HG03521 (cell line): ENCODE measurements at regions not wholly inside any gene's neighbourhood (a gene's known extent, or its start where the extent isn't known, plus 50 kb on each side); places are given as distances from the start of the nearest gene placed in this dataset.

Experiments
- ATAC-seq: cut with Tn5 transposase; IDR thresholded peaks from one replicate; pipeline ENCODE4 v1.9.1; 2021; ENCODE audit warnings: mild to moderate bottlenecking, moderate library complexity; ENCODE audit not compliant: unreplicated experiment

GRCh38 chr22:47686594-47687345 is 924.3 kb downstream of the TBC1D22A start:
- ATAC-seq, result no peak

DNA sequence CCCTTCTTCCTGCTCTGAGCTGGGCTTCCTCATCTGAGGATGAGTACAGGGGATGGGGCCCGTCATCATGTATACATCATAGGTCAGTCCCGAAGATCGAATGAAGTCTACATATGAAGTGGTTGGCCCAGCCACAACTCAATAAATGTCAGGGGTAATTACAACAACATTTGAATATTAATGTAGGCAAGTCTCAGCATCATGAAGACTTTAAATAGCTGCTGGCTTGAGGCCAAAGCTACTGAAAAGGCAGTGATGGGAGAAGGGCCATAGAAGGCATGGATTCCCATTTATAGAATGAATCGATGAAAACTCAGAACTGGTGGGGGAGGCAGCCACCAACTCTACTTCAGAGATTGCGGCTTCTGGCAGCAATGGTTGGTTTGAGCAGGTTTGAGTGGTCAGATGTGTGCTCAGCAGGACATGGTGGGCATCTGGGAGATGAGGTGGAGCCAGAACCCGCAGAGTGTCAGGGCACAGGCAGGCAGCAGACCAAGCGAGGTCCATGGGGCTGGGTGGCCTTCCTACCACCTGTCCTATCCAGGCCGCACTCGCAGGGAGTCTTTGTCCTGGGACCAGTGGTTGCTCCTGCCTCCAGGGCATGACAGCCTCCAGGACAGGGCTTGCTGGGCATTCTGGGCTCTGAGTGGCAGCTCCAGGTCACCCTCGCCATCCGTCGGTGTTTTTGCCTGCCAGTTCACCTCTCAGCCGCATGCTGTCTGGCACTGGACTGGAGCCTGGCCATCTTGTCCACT is 919.1 kb downstream of the TBC1D22A start:
- no peak for ATAC-seq

GRCh38 chr22:47678636-47679287 is 916.3 kb downstream of the TBC1D22A start:
- no peak for ATAC-seq

- no peak for ATAC-seq
These were observed 915.6 kb downstream of the TBC1D22A start for GRCh38 chr22:47678048-47678447.

GRCh38 chr22:47676685-47677084 is 914.2 kb downstream of the TBC1D22A start:
- ATAC-seq, result no peak

- ATAC-seq, result no peak
These were observed 912.1 kb downstream of the TBC1D22A start for GRCh38 chr22:47674600-47674999.

DNA sequence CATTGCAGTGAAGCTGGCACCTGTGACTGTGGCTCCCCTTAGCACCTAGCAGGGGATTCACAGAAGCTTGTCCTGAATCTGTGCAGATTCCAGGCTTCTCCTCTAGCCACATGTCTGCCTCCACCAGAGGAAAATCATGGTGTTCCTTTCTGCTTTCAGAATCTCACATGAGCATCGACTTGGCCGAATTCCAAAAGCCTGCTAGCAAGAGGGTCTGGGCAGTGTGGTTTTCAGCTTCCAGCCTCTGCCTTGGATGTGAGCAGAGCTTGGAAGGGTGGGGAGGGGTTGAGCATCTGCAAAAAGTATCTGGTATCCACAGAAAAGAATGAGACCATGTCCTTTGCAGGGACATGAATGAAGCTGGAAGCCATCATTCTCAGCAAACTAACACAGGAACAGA is 911.1 kb downstream of the TBC1D22A start:
- no peak for ATAC-seq

GRCh38 chr22:47672526-47672925 is 910.1 kb downstream of the TBC1D22A start:
- no peak for ATAC-seq

DNA sequence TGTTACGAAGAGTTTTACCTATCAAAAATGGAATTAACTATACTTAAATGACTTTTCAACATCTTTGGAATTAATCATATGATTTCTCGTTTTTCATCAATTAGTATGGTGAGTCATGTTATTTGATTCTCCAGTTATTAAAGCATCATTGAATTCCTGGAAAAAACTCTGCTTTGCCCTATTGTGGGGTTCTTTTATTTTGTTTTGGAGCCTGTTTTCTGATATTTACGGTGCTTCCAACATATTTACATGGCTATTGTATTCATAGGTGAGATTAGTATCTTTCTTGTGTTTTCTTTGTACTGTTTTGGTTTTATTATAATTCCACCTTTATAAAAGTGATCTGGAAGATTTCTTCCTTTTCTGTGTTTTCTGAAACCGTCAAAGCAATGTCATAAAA is 902.7 kb downstream of the TBC1D22A start:
- no peak for ATAC-seq

DNA sequence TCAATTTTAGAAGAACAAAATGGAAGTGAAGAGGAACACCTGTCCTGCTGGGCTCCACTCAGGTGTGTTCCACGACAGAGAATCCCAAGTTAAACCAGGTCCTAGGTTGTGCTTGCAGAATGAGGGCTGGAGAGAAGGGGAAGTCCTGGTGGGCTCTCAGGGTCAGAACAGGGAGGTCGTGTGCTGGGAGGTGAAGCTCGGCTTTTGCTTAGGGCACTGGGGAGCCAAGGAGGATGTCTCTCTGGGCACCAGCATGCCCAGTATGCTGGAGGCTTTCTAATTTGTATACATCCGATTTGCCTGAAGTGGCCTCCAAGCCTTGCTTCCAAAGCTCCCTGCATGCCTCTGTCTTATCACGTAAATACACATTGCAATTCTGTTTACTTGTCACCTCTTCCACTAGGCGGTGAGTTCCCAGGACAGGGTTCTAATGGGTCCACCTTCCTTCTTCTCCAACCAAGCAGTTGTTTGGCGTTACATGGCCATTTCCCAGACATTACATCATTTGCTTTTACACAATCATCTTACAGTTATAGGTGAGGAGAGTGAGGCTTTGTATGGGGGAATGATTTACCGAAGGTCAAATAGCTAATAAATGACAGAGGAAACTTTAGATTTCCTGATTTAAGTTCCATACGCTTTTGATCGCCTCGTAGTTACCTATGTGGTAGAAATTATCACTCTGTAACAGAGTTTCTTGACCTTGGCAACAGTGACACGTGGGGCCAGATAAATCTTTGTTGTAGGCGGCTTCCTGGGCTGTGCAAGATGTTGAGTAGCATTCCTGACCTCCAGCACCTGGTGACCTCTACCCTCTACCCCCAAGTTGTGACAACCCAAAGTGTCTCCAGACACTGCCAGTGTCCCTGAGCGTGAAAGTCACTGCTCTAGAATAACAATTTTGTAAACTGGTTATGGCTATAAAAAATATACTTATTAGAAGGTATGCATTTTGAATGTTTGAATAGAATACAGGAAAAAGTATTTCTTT is 901.5 kb downstream of the TBC1D22A start:
- ATAC-seq, result no peak

- no peak for ATAC-seq
These were observed 897.2 kb downstream of the TBC1D22A start for GRCh38 chr22:47659467-47660223.

- no peak for ATAC-seq
These were observed 895.7 kb downstream of the TBC1D22A start for GRCh38 chr22:47658182-47658581.

DNA sequence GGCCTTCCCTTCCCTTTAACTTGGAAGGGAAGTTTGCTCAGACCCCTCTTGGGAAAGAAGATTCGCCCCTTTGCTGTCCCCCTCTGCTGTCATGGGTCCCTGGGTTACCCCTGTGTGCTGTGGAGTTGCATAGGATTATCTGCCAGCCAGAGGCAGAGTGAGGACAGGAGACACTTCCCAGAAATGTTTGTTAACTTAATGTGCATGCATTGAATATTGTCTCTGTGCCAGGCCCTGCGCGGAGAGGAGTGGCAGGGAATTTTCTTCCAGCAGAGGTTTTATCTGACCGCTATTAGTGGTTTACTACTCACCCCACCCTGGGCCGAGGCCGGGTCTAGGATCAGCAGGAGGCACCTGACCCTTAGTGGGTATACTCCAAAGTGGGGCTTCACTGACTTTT is 894.8 kb downstream of the TBC1D22A start:
- no peak for ATAC-seq

GRCh38 chr22:47656806-47657205 is 894.4 kb downstream of the TBC1D22A start:
- ATAC-seq, result no peak

DNA sequence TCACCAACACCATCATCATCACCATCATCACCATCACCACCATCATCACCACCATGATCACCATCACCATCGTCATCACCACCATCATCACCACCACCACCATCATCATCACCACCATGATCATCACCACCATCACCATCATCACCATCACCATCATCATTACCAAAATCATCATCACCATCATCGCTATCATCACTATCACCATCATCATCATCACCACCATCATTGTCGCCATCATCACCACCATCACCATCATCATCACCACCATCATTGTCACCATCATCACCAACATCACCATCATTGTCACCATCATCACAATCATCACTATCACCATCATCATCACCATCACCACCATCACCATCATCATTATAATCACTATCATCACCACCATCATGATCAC is 893.5 kb downstream of the TBC1D22A start:
- ATAC-seq, result no peak

DNA sequence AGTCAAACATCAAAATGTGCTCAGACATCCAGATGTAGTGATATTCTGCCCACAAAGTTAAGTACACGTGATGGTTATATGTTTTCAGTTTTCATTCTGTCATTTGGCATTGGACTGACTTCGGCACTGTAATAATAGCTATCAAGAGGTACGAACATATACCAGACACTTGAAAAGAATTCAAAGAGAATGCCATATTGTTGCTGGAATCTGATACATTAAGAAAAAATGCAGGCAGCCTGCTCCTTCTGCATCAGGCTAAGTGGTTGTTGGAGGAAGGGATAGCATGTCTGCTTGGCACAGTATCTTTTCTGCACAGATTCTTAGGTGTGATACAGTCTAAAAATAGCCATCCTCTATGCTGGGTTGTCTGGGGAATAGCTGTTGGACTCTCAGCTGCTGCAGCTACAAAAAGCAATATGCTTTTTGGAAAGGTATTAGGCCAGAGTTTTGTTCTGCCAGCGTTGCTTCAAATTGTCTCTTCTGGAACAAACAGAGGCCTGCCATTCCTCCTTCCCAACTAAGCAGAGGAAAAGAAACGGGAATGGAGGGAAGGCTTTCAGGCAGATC is 892.6 kb downstream of the TBC1D22A start:
- ATAC-seq, result no peak

DNA sequence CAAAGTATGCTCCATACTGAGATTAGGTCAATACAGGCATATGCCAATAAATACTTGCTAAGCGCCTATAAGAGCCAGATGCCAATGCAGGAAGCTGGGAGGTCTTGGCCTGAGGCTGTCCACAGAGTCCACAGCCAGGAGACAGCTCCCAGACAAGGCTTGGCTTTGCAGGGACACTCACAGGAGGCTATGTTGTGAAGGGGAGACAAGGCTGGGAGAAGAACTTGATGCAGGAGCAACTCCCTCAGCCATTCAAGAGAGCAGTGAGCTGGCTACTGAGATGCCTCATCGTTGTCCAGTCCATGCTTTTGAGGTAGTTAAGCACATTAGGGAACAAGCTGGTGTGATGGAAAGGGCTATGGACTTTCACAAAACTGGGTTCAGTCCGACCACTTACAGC is 891.5 kb downstream of the TBC1D22A start:
- no peak for ATAC-seq

DNA sequence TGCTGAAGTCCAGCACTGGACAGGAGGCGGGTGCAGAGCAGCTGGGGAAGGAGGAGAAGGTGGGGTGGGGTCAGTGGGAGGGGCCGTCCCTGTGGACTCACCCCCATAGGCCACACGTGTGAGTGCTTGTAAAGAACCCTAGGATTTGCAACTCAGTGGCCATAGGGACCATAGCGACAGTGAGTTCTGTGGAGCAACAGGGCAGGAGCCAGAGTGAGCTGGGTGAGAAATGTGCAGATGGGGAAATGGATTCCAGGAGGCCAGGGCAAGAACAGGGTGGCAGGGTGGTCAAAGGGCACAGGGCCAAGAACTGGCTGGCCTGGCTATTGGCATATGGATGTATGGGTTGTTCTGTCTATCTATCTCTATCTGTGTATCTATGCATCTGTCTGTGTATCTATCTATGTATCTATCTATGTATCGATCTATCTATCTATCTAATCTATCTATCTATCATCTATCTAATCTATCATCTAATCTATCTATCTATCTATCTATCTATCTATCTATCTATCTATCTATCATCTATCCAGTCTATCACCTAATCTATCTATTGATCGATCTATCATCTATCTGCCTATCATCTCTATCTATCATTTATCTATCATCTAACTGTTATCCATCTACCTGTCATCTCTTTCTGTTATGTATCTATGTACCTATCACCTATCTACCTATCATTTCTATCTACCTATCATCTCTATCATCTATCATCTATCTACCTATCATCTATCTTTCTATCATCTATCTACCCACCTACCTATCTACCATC is 889.0 kb downstream of the TBC1D22A start:
- no peak for ATAC-seq

GRCh38 chr22:47647720-47648119 is 885.3 kb downstream of the TBC1D22A start:
- no peak for ATAC-seq
